ENCODE measurements at regions not wholly inside any gene's neighbourhood (a gene's known extent, or its start where the extent isn't known, plus 50 kb on each side); places are given as distances from the start of the nearest gene placed in this dataset.

- 78 to 83% methylated on average over 1 of the region's 1 CpG for WGBS, 2 donors
Measured at GRCh38 chr7:46071601-46072000, 150.5 kb upstream of the IGFBP3 start.

GRCh38 chr7:46071076-46071475 lies 150.0 kb upstream of the IGFBP3 start:
- Histone ChIP-seq H3K4me1 (no peaks in the 10 kb centered on the region), H3K4me3 (no peak overlapping the region), H3K27me3 (no peaks in the 10 kb centered on the region), H3K27ac (no peak overlapping the region), H3K36me3 (no peaks in the 10 kb centered on the region), H3K9me3 (no peaks in the 10 kb centered on the region)
- 75 to 76% methylated on average over 3 of the region's 3 CpGs for WGBS, 2 donors
- no peak for DNase-seq (ENCODE audit: low spot score in 2 of 2)
- TF ChIP-seq POLR2A (IDR thresholded peaks at IDR 0.05) (no peak), EP300 (IDR thresholded peaks at IDR 0.05) (no peak), CTCF (IDR thresholded peaks at IDR 0.05) (no peak)

More at GRCh38 chr7:46071601-46072000, 150.5 kb upstream of the IGFBP3 start:
- Histone ChIP-seq H3K9me3 (no peaks in the 10 kb centered on the region), H3K4me3 (no peak overlapping the region), H3K4me1 (no peaks in the 10 kb centered on the region), H3K36me3 (no peaks in the 10 kb centered on the region), H3K27me3 (no peaks in the 10 kb centered on the region), H3K27ac (no peak overlapping the region)
- no peak for TF ChIP-seq POLR2A (IDR thresholded peaks at IDR 0.05)
- TF ChIP-seq CTCF (IDR thresholded peaks at IDR 0.05), result no peak
- TF ChIP-seq EP300 (IDR thresholded peaks at IDR 0.05), result no peak
- DNase-seq (ENCODE audit: low spot score in 2 of 2), result no peak

- no peak overlapping the region for H3K27ac ChIP-seq
- no peaks in the 10 kb centered on the region for H3K36me3 ChIP-seq
- H3K4me3 ChIP-seq, result no peak overlapping the region
- DNase-seq (ENCODE audit: low spot score in 2 of 2), result no peak
- 75 to 88% methylated on average over 2 of the region's 2 CpGs for WGBS, 2 donors
- TF ChIP-seq POLR2A (IDR thresholded peaks at IDR 0.05) (no peak), EP300 (IDR thresholded peaks at IDR 0.05) (no peak), CTCF (IDR thresholded peaks at IDR 0.05) (no peak)
- no peaks in the 10 kb centered on the region for H3K27me3 ChIP-seq
- no peaks in the 10 kb centered on the region for H3K4me1 ChIP-seq
- no peaks in the 10 kb centered on the region for H3K9me3 ChIP-seq
Measured at GRCh38 chr7:46068159-46068558, 147.1 kb upstream of the IGFBP3 start.

- peaks cover 0 to 2% (median 0%) of the 10 kb centered on the region in 4 donors for H3K9me3 ChIP-seq
- WGBS, 2 donors, result 57 to 68% methylated on average over 7 of the region's 7 CpGs
- H3K27ac ChIP-seq, result no peak overlapping the region
- DNase-seq (ENCODE audit: low spot score in 2 of 2), result peak in 1 of 2 donors; percentile 8
- H3K27me3 ChIP-seq, result no peaks in the 10 kb centered on the region
- peaks cover 0 to 1% (median 0%) of the 10 kb centered on the region in 4 donors for H3K4me1 ChIP-seq
- TF ChIP-seq POLR2A (IDR thresholded peaks at IDR 0.05) (no peak), CTCF (IDR thresholded peaks at IDR 0.05) (no peak)
- no peaks in the 10 kb centered on the region for H3K36me3 ChIP-seq
- no peak overlapping the region for H3K4me3 ChIP-seq
Measured at GRCh38 chr7:46059308-46060020, 138.4 kb upstream of the IGFBP3 start.

- Histone ChIP-seq H3K27ac (no peak overlapping the region), H3K27me3 (no peaks in the 10 kb centered on the region), H3K36me3 (no peaks in the 10 kb centered on the region), H3K4me1 (peaks cover 0 to 2% (median 0%) of the 10 kb centered on the region in 4 donors), H3K4me3 (no peak overlapping the region), H3K9me3 (peaks cover 0 to 2% (median 0%) of the 10 kb centered on the region in 4 donors)
- WGBS, 2 donors, result 87 to 92% methylated on average over 4 of the region's 4 CpGs
- no peak for TF ChIP-seq CTCF (IDR thresholded peaks at IDR 0.05)
- no peak for TF ChIP-seq EP300 (IDR thresholded peaks at IDR 0.05)
- no peak for TF ChIP-seq POLR2A (IDR thresholded peaks at IDR 0.05)
- DNase-seq (ENCODE audit: low spot score in 2 of 2), result no peak
Measured at GRCh38 chr7:46058086-46058823, 137.2 kb upstream of the IGFBP3 start.
